ENCODE measurements at regions not wholly inside any gene's neighbourhood (a gene's known extent, or its start where the extent isn't known, plus 50 kb on each side); places are given as distances from the start of the nearest gene placed in this dataset.

DNA sequence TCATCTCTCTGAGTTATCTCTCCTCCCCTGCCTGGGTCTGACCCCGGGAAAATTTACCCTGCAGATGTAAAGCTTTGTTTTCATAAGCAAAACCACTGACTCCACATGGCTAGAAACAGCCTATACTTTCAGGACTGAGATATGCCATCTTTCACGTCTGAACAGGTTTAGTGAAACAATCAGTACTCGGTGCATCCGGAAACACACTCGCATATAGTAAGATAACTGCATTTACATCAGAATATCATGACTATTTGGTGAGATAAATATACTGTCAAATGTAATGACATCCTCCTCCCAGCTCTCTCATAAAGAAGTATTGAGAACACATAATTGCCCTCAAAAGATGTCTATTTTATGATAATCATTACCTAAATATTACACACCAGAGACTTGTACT lies 172.8 kb downstream of the EFNB2 start:
- in situ Hi-C loops (cut with HindIII; ENCODE audit: low sequenced_read_pairs), result no loop called here
- DNase-seq (ENCODE audit: low read depth, low spot score), result no peak
- no peak overlapping the region for H3K4me3 ChIP-seq (ENCODE audit: low read depth, low read length)
- no peak for TF ChIP-seq CTCF (IDR thresholded peaks at IDR 0.05; ENCODE audit: low read depth, low read length)

DNA sequence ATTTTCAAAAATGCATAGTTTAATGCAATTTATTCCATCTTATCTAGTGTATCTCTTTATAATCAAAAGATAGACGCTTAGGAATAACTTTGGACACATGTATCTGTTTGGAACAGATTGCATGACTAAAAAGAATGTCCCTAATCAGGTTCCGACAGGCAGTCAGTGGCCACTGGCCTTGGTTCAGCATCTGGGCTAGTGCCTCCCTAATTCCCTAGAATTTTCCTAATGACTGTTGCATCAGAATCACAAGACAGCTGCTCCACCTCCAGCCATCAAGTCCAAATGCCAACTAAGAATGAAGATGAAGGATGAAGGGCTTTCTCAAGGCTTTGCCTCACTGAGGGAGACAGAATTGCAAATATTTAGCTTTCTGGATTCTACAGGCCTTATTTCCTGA lies 173.8 kb downstream of the EFNB2 start:
- DNase-seq (ENCODE audit: low read depth, low spot score), result no peak
- in situ Hi-C loops (cut with HindIII; ENCODE audit: low sequenced_read_pairs), result no loop called here
- no peak for TF ChIP-seq CTCF (IDR thresholded peaks at IDR 0.05; ENCODE audit: low read depth, low read length)
- H3K4me3 ChIP-seq (ENCODE audit: low read depth, low read length), result no peak overlapping the region

DNA sequence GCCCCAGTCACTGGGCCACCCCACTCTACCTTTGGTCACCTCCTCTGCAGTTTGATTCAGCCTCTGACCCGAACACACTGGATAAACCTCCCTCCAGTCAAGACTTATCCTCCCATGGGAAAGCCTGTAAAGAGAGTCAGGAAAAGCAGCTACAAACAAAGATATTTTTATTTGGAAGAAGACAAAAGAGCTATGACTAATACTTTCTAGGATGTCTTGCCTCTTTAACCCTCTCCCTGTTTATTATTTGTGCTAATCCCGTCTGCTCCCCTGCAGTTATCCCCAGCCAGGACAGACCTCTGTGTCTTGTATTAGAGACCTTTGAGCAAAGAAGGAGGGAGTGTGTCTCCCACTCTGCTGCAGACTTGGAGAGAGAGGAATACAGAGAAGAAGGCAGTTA lies 178.3 kb downstream of the EFNB2 start:
- peak; percentile 63 for DNase-seq (ENCODE audit: low read depth, low spot score)
- in situ Hi-C loops (cut with HindIII; ENCODE audit: low sequenced_read_pairs), result no loop called here
- TF ChIP-seq CTCF (IDR thresholded peaks at IDR 0.05; ENCODE audit: low read depth, low read length), result no peak

DNA sequence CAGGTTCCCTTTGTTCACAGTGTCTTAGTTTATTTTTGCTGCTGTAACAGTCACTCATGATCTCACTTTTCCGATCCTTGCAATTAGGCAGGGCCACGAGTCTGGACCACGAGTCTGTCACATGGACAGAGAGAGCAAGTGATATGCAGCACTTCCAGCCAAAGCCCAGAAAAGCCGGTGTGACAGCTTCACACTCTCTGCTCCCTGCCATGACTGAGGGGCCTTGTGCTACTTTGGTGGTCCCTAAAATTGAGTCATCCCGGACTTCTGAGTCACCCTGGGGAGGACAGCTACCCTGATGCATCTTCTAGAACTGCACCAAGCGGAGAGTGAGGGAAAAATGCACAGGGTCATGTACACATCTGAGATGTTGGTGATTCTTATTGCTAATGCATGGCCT lies 179.6 kb downstream of the EFNB2 start:
- in situ Hi-C loops (cut with HindIII; ENCODE audit: low sequenced_read_pairs), result no loop called here

More for the DNA sequence above, 178.3 kb downstream of the EFNB2 start:
- H3K4me3 ChIP-seq (ENCODE audit: low read depth, low read length), result no peak overlapping the region

DNA sequence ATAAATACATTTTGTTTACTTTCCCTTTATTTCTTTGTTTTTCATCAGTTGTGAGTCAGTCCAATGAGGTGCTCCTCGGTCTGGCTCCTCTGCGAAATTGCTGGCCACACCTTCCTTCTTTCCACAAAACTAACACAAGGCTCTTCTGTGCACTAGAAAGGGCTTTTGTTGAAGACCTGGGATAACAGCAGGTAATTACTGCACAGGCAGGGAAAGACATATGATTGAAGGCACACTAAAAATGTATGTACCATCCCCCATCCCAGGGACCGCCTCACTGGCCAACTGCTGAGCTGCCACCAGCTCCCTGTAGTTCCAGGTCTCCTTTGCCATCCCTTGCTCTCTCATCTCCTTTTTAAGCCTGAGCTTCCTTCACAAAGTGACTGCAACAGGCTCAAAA lies 180.5 kb downstream of the EFNB2 start:
- H3K4me3 ChIP-seq (ENCODE audit: low read depth, low read length), result no peak overlapping the region
- no peak for DNase-seq (ENCODE audit: low read depth, low spot score)
- in situ Hi-C loops (cut with HindIII; ENCODE audit: low sequenced_read_pairs), result no loop called here
- no peak for TF ChIP-seq CTCF (IDR thresholded peaks at IDR 0.05; ENCODE audit: low read depth, low read length)

More for the DNA sequence above, 179.6 kb downstream of the EFNB2 start:
- no peak for DNase-seq (ENCODE audit: low read depth, low spot score)
- TF ChIP-seq CTCF (IDR thresholded peaks at IDR 0.05; ENCODE audit: low read depth, low read length), result no peak
- H3K4me3 ChIP-seq (ENCODE audit: low read depth, low read length), result no peak overlapping the region

GRCh38 chr13:106352850-106353249 lies 182.6 kb downstream of the EFNB2 start:
- no peak for TF ChIP-seq CTCF (IDR thresholded peaks at IDR 0.05; ENCODE audit: low read depth, low read length)
- in situ Hi-C loops (cut with HindIII; ENCODE audit: low sequenced_read_pairs), result no loop called here
- no peak for DNase-seq (ENCODE audit: low read depth, low spot score)

GRCh38 chr13:106351251-106351650 lies 184.2 kb downstream of the EFNB2 start:
- no peak for TF ChIP-seq CTCF (IDR thresholded peaks at IDR 0.05; ENCODE audit: low read depth, low read length)
- in situ Hi-C loops (cut with HindIII; ENCODE audit: low sequenced_read_pairs), result no loop called here
- DNase-seq (ENCODE audit: low read depth, low spot score), result no peak
- H3K4me3 ChIP-seq (ENCODE audit: low read depth, low read length), result no peak overlapping the region

More at GRCh38 chr13:106352850-106353249, 182.6 kb downstream of the EFNB2 start:
- no peak overlapping the region for H3K4me3 ChIP-seq (ENCODE audit: low read depth, low read length)

Measured in astrocyte of the spinal cord (primary cell).